SK-N-SH (cell line): ENCODE measurements at regions not wholly inside any gene's neighbourhood (a gene's known extent, or its start where the extent isn't known, plus 50 kb on each side); places are given as distances from the start of the nearest gene placed in this dataset.

ENCODE experiments used
- CTCF ChIA-PET: fragments of 300-600, 350-600 bp; formaldehyde crosslinking; extraction: SDS; loops from one replicate; lab custom pipeline; 2021; lab: Yijun Ruan, JAX
- POLR2A ChIA-PET: fragments of 350-600 bp; sonication (Branson Sonifier 250); formaldehyde crosslinking; extraction: SDS; loops from one replicate; lab custom pipeline; 2020; ENCODE audit warnings: antibody characterized with exemption, inconsistent platforms; lab: Yijun Ruan, JAX
- DNase-seq: peaks from one replicate; pipeline ENCODE4 v3.0.0; 2012
- H2AFZ ChIP-seq: fragments of 200-600 bp; sonication (generic); 2 replicates; pipeline ENCODE4 v1.8.1; 2016; ENCODE audit warnings: antibody characterized with exemption, mild to moderate bottlenecking, low read depth
- H3F3A ChIP-seq: fragments of 200-600 bp; sonication (generic); replicated peaks from 2 replicates; pipeline ENCODE3; 2016; ENCODE audit warnings: antibody characterized with exemption, mild to moderate bottlenecking; ENCODE audit not compliant: insufficient read depth
- H3K27ac ChIP-seq, 2 experiments: fragments of 200-500 bp in 1 of 2; fragments of 200-600 bp in 1 of 2; sonication (Bioruptor generic) in 1 of 2; sonication (generic), shearing (Covaris generic) in 1 of 2; 2 replicates each; pipeline versions ENCODE4 v1.5.1 to v1.6.1; 2014 to 2016; ENCODE audit warnings: low read depth in 2 of 2, inconsistent platforms in 1 of 2, low read length in 1 of 2, mild to moderate bottlenecking in 1 of 2, mixed read lengths in 1 of 2
- H3K27me3 ChIP-seq: fragments of 200-600 bp; sonication (generic), shearing (Covaris generic); 2 replicates; pipeline ENCODE4 v1.6.1; 2016; ENCODE audit warnings: mixed run types; ENCODE audit not compliant: insufficient read depth
- H3K36me3 ChIP-seq, 2 experiments: fragments of 200-500 bp in 1 of 2; fragments of 200-600 bp in 1 of 2; sonication (Bioruptor generic) in 1 of 2; sonication (generic) in 1 of 2; replicated peaks in 1 of 2; 2 replicates each; pipeline versions ENCODE3 to v1.5.1; 2014 to 2016; ENCODE audit warnings: low read length in 1 of 2, mild to moderate bottlenecking in 1 of 2; ENCODE audit not compliant: insufficient read depth in 2 of 2, control insufficient read depth in 1 of 2
- H3K4me1 ChIP-seq, 2 experiments: fragments of 200-500 bp in 1 of 2; fragments of 200-600 bp in 1 of 2; sonication (Bioruptor generic) in 1 of 2; sonication (generic), shearing (Covaris generic) in 1 of 2; 2 replicates each; pipeline versions ENCODE4 v1.5.1 to v1.6.1; 2014 to 2016; ENCODE audit warnings: low read depth in 1 of 2, low read length in 1 of 2, mixed run types in 1 of 2; ENCODE audit not compliant: insufficient read depth in 2 of 2, control insufficient read depth in 1 of 2
- H3K4me2 ChIP-seq: fragments of 200-600 bp; sonication (generic), shearing (Covaris generic); 2 replicates; pipeline ENCODE4 v1.6.1; 2017; ENCODE audit warnings: mixed run types
- H3K4me3 ChIP-seq, 2 experiments: fragments of 200-500 bp in 1 of 2; fragments of 200-600 bp in 1 of 2; sonication (Bioruptor generic) in 1 of 2; sonication (generic), shearing (Covaris generic) in 1 of 2; 2 replicates each; pipeline versions ENCODE4 v1.5.1 to v1.8.1; 2014 to 2016; ENCODE audit warnings: low read depth in 2 of 2, inconsistent platforms in 1 of 2, low read length in 1 of 2, mild to moderate bottlenecking in 1 of 2, mixed read lengths in 1 of 2, moderate library complexity in 1 of 2
- H3K79me2 ChIP-seq: fragments of 200-600 bp; sonication (generic); 2 replicates; pipeline ENCODE4 v1.8.1; 2017; ENCODE audit warnings: mild to moderate bottlenecking; ENCODE audit not compliant: insufficient read depth
- H3K9ac ChIP-seq: fragments of 200-600 bp; sonication (generic); 2 replicates; pipeline ENCODE4 v1.6.1; 2017; ENCODE audit warnings: mixed run types
- H3K9me2 ChIP-seq: fragments of 200-600 bp; sonication (generic); 2 replicates; pipeline ENCODE4 v1.6.1; 2017; ENCODE audit warnings: mixed run types
- H3K9me3 ChIP-seq: fragments of 200-600 bp; sonication (generic); 2 replicates; pipeline ENCODE4 v1.6.1; 2017; ENCODE audit warnings: mixed run types, mild to moderate bottlenecking, moderate library complexity
- H4K20me1 ChIP-seq: fragments of 200-600 bp; sonication (generic); 2 replicates; pipeline ENCODE4 v1.6.1; 2017; ENCODE audit warnings: mild to moderate bottlenecking, mixed run types; ENCODE audit not compliant: insufficient read depth
- EZH2phosphoT487 ChIP-seq: fragments of 200-600 bp; sonication (generic); IDR thresholded peaks from 2 replicates; pipeline ENCODE4 v1.6.1; 2017; ENCODE audit warnings: low read depth, mixed run types, mild to moderate bottlenecking, antibody characterized with exemption, moderate library complexity, borderline replicate concordance
- NRF1 ChIP-seq: IDR thresholded peaks from 2 replicates; pipeline ENCODE4 v1.6.1; 2012; ENCODE audit warnings: low read depth, mild to moderate bottlenecking, low read length
- RXRA ChIP-seq: IDR thresholded peaks from 2 replicates; pipeline ENCODE4 v1.4.0; 2012; ENCODE audit warnings: low read depth, mild to moderate bottlenecking, borderline replicate concordance
- WGBS: methylation state at CpG from one replicate; pipeline ENCODE4 v1.1.6; 2017; ENCODE audit warnings: low lambda C conversion rate; 5-methylcytosine and 5-hydroxymethylcytosine counted together
- TF ChIP-seq, protein P1 (sequence below): IDR thresholded peaks from 2 replicates; pipeline ENCODE4 v1.4.0; 2012; ENCODE audit warnings: low read depth, borderline replicate concordance
- TF ChIP-seq, protein P2 (sequence below): fragments of 150-350 bp; IDR thresholded peaks from 2 replicates; pipeline ENCODE4 v1.6.1; 2016; ENCODE audit warnings: mild to moderate bottlenecking, low read depth, low read length

- DNase-seq = no peak
- peaks cover 0 to 5% of the 10 kb centered on the region in 2 experiments; a peak in 3 of 4 replicates for H3K4me1 ChIP-seq
- TF ChIP-seq, protein P1, sequence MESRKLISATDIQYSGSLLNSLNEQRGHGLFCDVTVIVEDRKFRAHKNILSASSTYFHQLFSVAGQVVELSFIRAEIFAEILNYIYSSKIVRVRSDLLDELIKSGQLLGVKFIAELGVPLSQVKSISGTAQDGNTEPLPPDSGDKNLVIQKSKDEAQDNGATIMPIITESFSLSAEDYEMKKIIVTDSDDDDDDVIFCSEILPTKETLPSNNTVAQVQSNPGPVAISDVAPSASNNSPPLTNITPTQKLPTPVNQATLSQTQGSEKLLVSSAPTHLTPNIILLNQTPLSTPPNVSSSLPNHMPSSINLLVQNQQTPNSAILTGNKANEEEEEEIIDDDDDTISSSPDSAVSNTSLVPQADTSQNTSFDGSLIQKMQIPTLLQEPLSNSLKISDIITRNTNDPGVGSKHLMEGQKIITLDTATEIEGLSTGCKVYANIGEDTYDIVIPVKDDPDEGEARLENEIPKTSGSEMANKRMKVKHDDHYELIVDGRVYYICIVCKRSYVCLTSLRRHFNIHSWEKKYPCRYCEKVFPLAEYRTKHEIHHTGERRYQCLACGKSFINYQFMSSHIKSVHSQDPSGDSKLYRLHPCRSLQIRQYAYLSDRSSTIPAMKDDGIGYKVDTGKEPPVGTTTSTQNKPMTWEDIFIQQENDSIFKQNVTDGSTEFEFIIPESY = no peak
- TF ChIP-seq EZH2phosphoT487 = no peak
- TF ChIP-seq, all 33 proteins: peak for 0
- Histone ChIP-seq H3K79me2 (no peaks in the 10 kb centered on the region), H3K9me2 (no peaks in the 10 kb centered on the region), H3K4me3 (no peak overlapping the region), H3K27me3 (no peaks in the 10 kb centered on the region), H3K27ac (no peak overlapping the region; a peak in 1 of 4 replicates), H3K4me2 (no peak overlapping the region), H3F3A (no peaks in the 10 kb centered on the region), H3K9me3 (no peaks in the 10 kb centered on the region), H3K36me3 (no peaks in the 10 kb centered on the region), H2AFZ (no peak overlapping the region), H4K20me1 (no peaks in the 10 kb centered on the region), H3K9ac (no peak overlapping the region)
- ChIA-PET CTCF (interaction anchor here (0.7 to 1.4 kb wide), 2 partner anchors 12 to 50 kb away, joined by 3 to 4 read pairs; no protein-coding TSS in a partner anchor), POLR2A (no interaction called here)
- WGBS = 39% methylated on average over 1 of the region's 1 CpG
These were observed 69.7 kb upstream of the RGL1 start for GRCh38 chr1:183735069-183735860.

- DNase-seq = no peak
- Histone ChIP-seq H3K9me2 (no peaks in the 10 kb centered on the region), H3K79me2 (no peaks in the 10 kb centered on the region), H3K4me3 (no peak overlapping the region), H3K4me1 (peaks cover 0 to 7% of the 10 kb centered on the region in 2 experiments; a peak in 3 of 4 replicates), H3K36me3 (no peaks in the 10 kb centered on the region), H3K9me3 (no peaks in the 10 kb centered on the region), H3K27ac (peak overlapping the region in 1 of 2 experiments; percentile 11; a peak in 2 of 4 replicates), H3K27me3 (no peaks in the 10 kb centered on the region), H2AFZ (no peak overlapping the region), H3F3A (no peaks in the 10 kb centered on the region), H4K20me1 (no peaks in the 10 kb centered on the region), H3K4me2 (no peak overlapping the region), H3K9ac (no peak overlapping the region)
- TF ChIP-seq, protein P2, sequence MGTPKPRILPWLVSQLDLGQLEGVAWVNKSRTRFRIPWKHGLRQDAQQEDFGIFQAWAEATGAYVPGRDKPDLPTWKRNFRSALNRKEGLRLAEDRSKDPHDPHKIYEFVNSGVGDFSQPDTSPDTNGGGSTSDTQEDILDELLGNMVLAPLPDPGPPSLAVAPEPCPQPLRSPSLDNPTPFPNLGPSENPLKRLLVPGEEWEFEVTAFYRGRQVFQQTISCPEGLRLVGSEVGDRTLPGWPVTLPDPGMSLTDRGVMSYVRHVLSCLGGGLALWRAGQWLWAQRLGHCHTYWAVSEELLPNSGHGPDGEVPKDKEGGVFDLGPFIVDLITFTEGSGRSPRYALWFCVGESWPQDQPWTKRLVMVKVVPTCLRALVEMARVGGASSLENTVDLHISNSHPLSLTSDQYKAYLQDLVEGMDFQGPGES = no peak
- TF ChIP-seq NRF1 = no peak
- TF ChIP-seq RXRA = no peak
- WGBS = 70% methylated on average over 5 of the region's 5 CpGs
- POLR2A ChIA-PET = no interaction called here
- CTCF ChIA-PET = interaction anchor here (0.9 to 1.4 kb wide), 2 partner anchors 22 to 49 kb away, joined by 3 to 4 read pairs; no protein-coding TSS in a partner anchor
These were observed 70.3 kb upstream of the RGL1 start for GRCh38 chr1:183734543-183735036.
